ENCODE measurements at regions not wholly inside any gene's neighbourhood (a gene's known extent, or its start where the extent isn't known, plus 50 kb on each side); places are given as distances from the start of the nearest gene placed in this dataset.

- no peak for TF ChIP-seq POLR2AphosphoS5 (IDR thresholded peaks at IDR 0.05; ENCODE audit: low read depth, low read length)
- TF ChIP-seq SIN3A (IDR thresholded peaks at IDR 0.05; ENCODE audit: borderline replicate concordance, insufficient read depth, low read length) = no peak
- no peak for TF ChIP-seq FOXP2 (optimal IDR thresholded peaks at IDR 0.05; ENCODE audit: borderline replicate concordance, extremely low read depth, extremely low read length, insufficient read depth)
- TF ChIP-seq TAF1 (IDR thresholded peaks at IDR 0.05; ENCODE audit: borderline replicate concordance, insufficient read depth, low read length) = no peak
- TF ChIP-seq REST (IDR thresholded peaks at IDR 0.05; ENCODE audit: insufficient read depth in 1 of 2, low read depth in 2 of 2, low read length in 2 of 2) = no peak
Observed at GRCh38 chr10:16363741-16364140, 73.1 kb upstream of the PTER start.

- TF ChIP-seq REST (IDR thresholded peaks at IDR 0.05; ENCODE audit: insufficient read depth in 1 of 2, low read depth in 2 of 2, low read length in 2 of 2) (no peak), SIN3A (IDR thresholded peaks at IDR 0.05; ENCODE audit: borderline replicate concordance, insufficient read depth, low read length) (no peak), POLR2AphosphoS5 (IDR thresholded peaks at IDR 0.05; ENCODE audit: low read depth, low read length) (no peak), TAF1 (IDR thresholded peaks at IDR 0.05; ENCODE audit: borderline replicate concordance, insufficient read depth, low read length) (no peak)
Observed at GRCh38 chr10:16367621-16368292, 69.1 kb upstream of the PTER start.

DNA sequence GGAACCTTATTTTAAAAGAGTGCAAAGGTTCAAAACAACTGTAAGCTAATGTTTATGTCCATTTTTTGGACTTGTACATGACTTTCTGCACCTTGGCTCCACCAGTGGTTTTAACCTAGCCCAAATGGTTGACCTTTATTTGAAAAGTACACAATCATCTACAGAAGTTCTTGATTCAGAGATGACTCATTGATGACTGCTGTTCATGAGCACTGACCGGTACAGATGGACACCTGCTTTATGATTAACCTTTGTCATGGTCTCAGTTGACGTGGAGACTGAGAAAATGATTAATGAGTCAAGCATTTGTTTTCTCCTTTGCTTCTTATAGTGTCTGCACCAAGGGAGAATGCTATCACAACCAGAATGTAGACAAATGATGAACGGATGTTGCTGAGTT lies 55.7 kb upstream of the PTER start:
- no peak for TF ChIP-seq POLR2AphosphoS5 (IDR thresholded peaks at IDR 0.05; ENCODE audit: low read depth, low read length)
- no peak for TF ChIP-seq TAF1 (IDR thresholded peaks at IDR 0.05; ENCODE audit: borderline replicate concordance, insufficient read depth, low read length)
- no peak for TF ChIP-seq REST (IDR thresholded peaks at IDR 0.05; ENCODE audit: insufficient read depth in 1 of 2, low read depth in 2 of 2, low read length in 2 of 2)
- TF ChIP-seq SIN3A (IDR thresholded peaks at IDR 0.05; ENCODE audit: borderline replicate concordance, insufficient read depth, low read length) = no peak
- TF ChIP-seq FOXP2 (optimal IDR thresholded peaks at IDR 0.05; ENCODE audit: borderline replicate concordance, extremely low read depth, extremely low read length, insufficient read depth) = no peak

DNA sequence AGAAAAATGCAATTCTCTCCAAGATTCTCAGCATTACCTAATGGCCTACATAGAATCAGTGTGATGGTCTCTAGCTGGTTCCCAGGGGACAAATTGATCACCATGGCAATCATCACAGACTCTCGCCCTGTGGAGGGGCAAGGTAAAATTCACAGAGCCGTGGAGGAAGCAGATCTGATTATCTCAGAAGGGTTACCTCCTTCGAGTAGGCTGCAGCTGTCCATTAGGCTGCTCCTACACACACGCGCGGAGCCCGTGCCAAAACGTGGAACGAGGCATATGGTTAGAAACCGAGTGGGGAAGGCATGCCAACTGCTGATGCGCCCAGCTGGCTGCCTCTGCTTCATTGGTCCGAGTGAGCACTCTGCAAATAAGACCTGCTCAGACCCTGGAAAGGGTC lies 52.8 kb upstream of the PTER start:
- no peak for TF ChIP-seq TAF1 (IDR thresholded peaks at IDR 0.05; ENCODE audit: borderline replicate concordance, insufficient read depth, low read length)
- no peak for TF ChIP-seq REST (IDR thresholded peaks at IDR 0.05; ENCODE audit: insufficient read depth in 1 of 2, low read depth in 2 of 2, low read length in 2 of 2)
- no peak for TF ChIP-seq POLR2AphosphoS5 (IDR thresholded peaks at IDR 0.05; ENCODE audit: low read depth, low read length)
- no peak for TF ChIP-seq SIN3A (IDR thresholded peaks at IDR 0.05; ENCODE audit: borderline replicate concordance, insufficient read depth, low read length)
- TF ChIP-seq FOXP2 (optimal IDR thresholded peaks at IDR 0.05; ENCODE audit: borderline replicate concordance, extremely low read depth, extremely low read length, insufficient read depth) = no peak

DNA sequence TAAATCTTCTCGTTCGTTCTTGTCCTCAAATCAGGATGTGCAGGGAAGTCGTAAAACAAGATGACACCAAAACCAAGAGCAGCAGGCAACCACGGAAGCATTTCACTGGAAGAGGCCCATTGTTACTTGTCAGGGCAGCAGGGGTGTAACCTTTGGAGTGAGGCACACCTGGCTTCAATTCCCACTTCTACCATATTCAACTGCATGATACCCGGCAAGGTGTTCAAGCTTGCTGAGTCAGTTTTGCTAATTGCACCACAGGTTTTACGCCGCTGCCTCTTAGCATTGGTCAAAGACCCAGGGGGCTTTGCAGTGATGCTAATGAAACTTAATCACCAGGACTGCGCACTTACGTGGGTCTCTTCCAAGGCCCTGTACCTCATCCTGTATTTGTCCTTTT lies 50.0 kb upstream of the PTER start:
- no peak for TF ChIP-seq TAF1 (IDR thresholded peaks at IDR 0.05; ENCODE audit: borderline replicate concordance, insufficient read depth, low read length)
- TF ChIP-seq FOXP2 (optimal IDR thresholded peaks at IDR 0.05; ENCODE audit: borderline replicate concordance, extremely low read depth, extremely low read length, insufficient read depth) = no peak
- TF ChIP-seq POLR2AphosphoS5 (IDR thresholded peaks at IDR 0.05; ENCODE audit: low read depth, low read length) = no peak
- no peak for TF ChIP-seq REST (IDR thresholded peaks at IDR 0.05; ENCODE audit: insufficient read depth in 1 of 2, low read depth in 2 of 2, low read length in 2 of 2)
- no peak for TF ChIP-seq SIN3A (IDR thresholded peaks at IDR 0.05; ENCODE audit: borderline replicate concordance, insufficient read depth, low read length)

Data from PFSK-1 (cell line).